GM23338 (cell line): ENCODE measurements at regions not wholly inside any gene's neighbourhood (a gene's known extent, or its start where the extent isn't known, plus 50 kb on each side); places are given as distances from the start of the nearest gene placed in this dataset.

Experiments
- ATAC-seq: fragments of 200-7000 bp; cut with Tn5 transposase; 3 replicates; pipeline ENCODE4 v1.9.1; 2020
- DNase-seq: peaks from one replicate; pipeline ENCODE4 v3.0.0-alpha.2; 2015; ENCODE audit warnings: low spot score
- H2AFZ ChIP-seq: fragments of 200-600 bp; sonication (generic); 2 replicates; pipeline ENCODE4 v1.8.0; 2016; ENCODE audit warnings: antibody characterized with exemption, mild to moderate bottlenecking, moderate library complexity
- H3F3A ChIP-seq: fragments of 200-600 bp; sonication (generic); replicated peaks from 2 replicates; pipeline ENCODE4 v1.8.0; 2017; ENCODE audit warnings: antibody characterized with exemption, mixed run types, low read depth
- H3K27ac ChIP-seq: fragments of 200-600 bp; sonication (generic); 2 replicates; pipeline ENCODE4 v1.6.1; 2016; ENCODE audit warnings: low read depth
- H3K27me3 ChIP-seq: fragments of 200-600 bp; sonication (generic); 2 replicates; pipeline ENCODE4 v1.8.0; 2016; ENCODE audit warnings: mild to moderate bottlenecking, mixed run types, moderate library complexity; ENCODE audit not compliant: insufficient read depth
- H3K36me3 ChIP-seq: fragments of 200-600 bp; sonication (generic); 2 replicates; pipeline ENCODE4 v1.8.0; 2016; ENCODE audit warnings: mild to moderate bottlenecking; ENCODE audit not compliant: insufficient read depth
- H3K4me1 ChIP-seq: fragments of 200-600 bp; sonication (generic); 2 replicates; pipeline ENCODE4 v1.8.0; 2016; ENCODE audit warnings: mild to moderate bottlenecking, moderate library complexity; ENCODE audit not compliant: insufficient read depth
- H3K4me2 ChIP-seq: fragments of 200-600 bp; sonication (generic); 2 replicates; pipeline ENCODE4 v1.7.1; 2017; ENCODE audit warnings: mixed run types
- H3K4me3 ChIP-seq: fragments of 200-600 bp; sonication (generic); 2 replicates; pipeline ENCODE4 v1.6.1; 2016; ENCODE audit warnings: mixed run types
- H3K79me2 ChIP-seq: fragments of 200-600 bp; sonication (generic); replicated peaks from 2 replicates; pipeline ENCODE4 v1.8.0; 2017; ENCODE audit warnings: mild to moderate bottlenecking; ENCODE audit not compliant: insufficient read depth
- H3K9me2 ChIP-seq: fragments of 200-600 bp; sonication (generic); 2 replicates; pipeline ENCODE4 v1.8.0; 2017; ENCODE audit not compliant: insufficient read depth
- H4K20me1 ChIP-seq: fragments of 200-600 bp; sonication (generic); replicated peaks from 2 replicates; pipeline ENCODE4 v1.8.0; 2017; ENCODE audit warnings: mild to moderate bottlenecking; ENCODE audit not compliant: insufficient read depth
- H3K27ac Mint-ChIP-seq: 2 replicates; pipeline ENCODE4 v1.8.0; 2020; ENCODE audit warnings: inconsistent platforms, mild to moderate bottlenecking, moderate library complexity, mixed read lengths
- H3K27me3 Mint-ChIP-seq: 3 replicates; pipeline ENCODE4 v1.8.0; 2022; ENCODE audit warnings: low read depth, mild to moderate bottlenecking, moderate library complexity, mixed read lengths, inconsistent platforms; ENCODE audit not compliant: insufficient read depth, poor library complexity
- H3K36me3 Mint-ChIP-seq: 3 replicates; pipeline ENCODE4 v1.8.0; 2021; ENCODE audit warnings: low read depth, mild to moderate bottlenecking, inconsistent platforms, moderate library complexity, mixed read lengths
- H3K4me1 Mint-ChIP-seq: 3 replicates; pipeline ENCODE4 v1.8.0; 2020; ENCODE audit warnings: mild to moderate bottlenecking, inconsistent platforms, mixed read lengths
- H3K4me3 Mint-ChIP-seq: 3 replicates; pipeline ENCODE4 v1.8.0; 2021; ENCODE audit warnings: moderate library complexity, mild to moderate bottlenecking, inconsistent platforms, mixed read lengths
- H3K9me3 Mint-ChIP-seq: 3 replicates; pipeline ENCODE4 v1.8.0; 2020; ENCODE audit warnings: moderate library complexity, mild to moderate bottlenecking, inconsistent platforms, mixed read lengths
- EZH2 ChIP-seq: fragments of 200-600 bp; sonication (generic); IDR thresholded peaks from one replicate; pipeline ENCODE4 v1.8.0; 2017; ENCODE audit warnings: antibody characterized with exemption, mild to moderate bottlenecking, low read depth; ENCODE audit not compliant: unreplicated experiment
- EZH2phosphoT487 ChIP-seq: fragments of 200-600 bp; sonication (generic); IDR thresholded peaks from one replicate; pipeline ENCODE4 v1.8.1; 2018; ENCODE audit warnings: antibody characterized with exemption; ENCODE audit not compliant: unreplicated experiment
- NANOG ChIP-seq: IDR thresholded peaks from 2 replicates; pipeline ENCODE4 v1.6.1; 2016; ENCODE audit warnings: antibody characterized with exemption, borderline replicate concordance
- POLR2AphosphoS5 ChIP-seq: IDR thresholded peaks from 2 replicates; pipeline ENCODE4 v1.6.1; 2016; ENCODE audit warnings: antibody characterized with exemption, low read depth
- ZNF114 ChIP-seq: fragments of 250-450 bp; sonication (Bioruptor Pico); IDR thresholded peaks from 2 replicates; pipeline ENCODE4 v1.5.0; 2020; ENCODE audit warnings: mild to moderate bottlenecking, moderate library complexity
- ZNF331 ChIP-seq: fragments of 250-450 bp; sonication (Bioruptor Pico); IDR thresholded peaks from 2 replicates; pipeline ENCODE4 v1.5.0; 2020; ENCODE audit warnings: low read depth, mild to moderate bottlenecking, moderate library complexity
- TF ChIP-seq, protein P1 (sequence below): fragments of 250-450 bp; sonication (Bioruptor Pico); IDR thresholded peaks from 2 replicates; pipeline ENCODE4 v1.5.0; 2020; ENCODE audit warnings: mild to moderate bottlenecking, moderate library complexity
- TF ChIP-seq, protein P2 (sequence below), 2 experiments: fragments of 200-600 bp in 1 of 2; sonication (generic) in 1 of 2; conservative IDR thresholded peaks; 2 replicates each; pipeline versions ENCODE4 v1.5.1 to v1.6.1; 2016 to 2017; ENCODE audit warnings: antibody characterized with exemption in 2 of 2, low read depth in 2 of 2, mild to moderate bottlenecking in 2 of 2, moderate library complexity in 1 of 2
- TF ChIP-seq, protein P3 (sequence below): IDR thresholded peaks from 2 replicates; pipeline ENCODE4 v1.6.1; 2016; ENCODE audit warnings: antibody characterized with exemption
- TF ChIP-seq, protein P4 (sequence below): IDR thresholded peaks from one replicate; pipeline ENCODE4 v1.6.1; 2018; ENCODE audit warnings: antibody characterized with exemption; ENCODE audit not compliant: unreplicated experiment

DNA sequence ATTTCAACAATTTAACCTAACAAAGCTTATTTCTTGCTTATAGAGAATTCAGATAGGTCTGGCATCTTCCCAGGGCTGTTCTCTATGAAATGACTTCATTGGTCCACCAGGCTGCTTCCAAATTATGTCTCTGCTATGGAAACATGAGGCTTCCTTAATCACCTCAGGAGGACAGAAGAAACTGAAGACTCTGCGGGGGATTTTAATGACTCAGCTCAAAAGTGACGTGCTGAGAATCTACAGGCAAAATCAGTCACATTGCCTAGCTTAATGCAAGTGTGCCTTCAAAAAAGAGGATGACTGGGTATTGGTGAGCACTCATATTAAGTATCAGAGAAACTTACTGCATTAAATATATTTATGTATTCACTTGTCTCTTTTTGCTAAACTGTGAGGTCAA is 315.5 kb upstream of the RGMB start:
- TF ChIP-seq ZNF114 (CRISPR knock-in tag) = no peak
- Mint-ChIP-seq H3K4me1 (no peaks in the 10 kb centered on the region), H3K4me3 (no peak overlapping the region), H3K27me3 (no peaks in the 10 kb centered on the region), H3K27ac (no peak overlapping the region), H3K9me3 (no peaks in the 10 kb centered on the region), H3K36me3 (no peaks in the 10 kb centered on the region)
- H3K36me3 ChIP-seq = no peaks in the 10 kb centered on the region
- H3F3A ChIP-seq = no peaks in the 10 kb centered on the region
- no peaks in the 10 kb centered on the region for H3K4me1 ChIP-seq
- H3K4me3 ChIP-seq = no peak overlapping the region
- H4K20me1 ChIP-seq = no peaks in the 10 kb centered on the region
- H3K79me2 ChIP-seq = no peaks in the 10 kb centered on the region
- no peak overlapping the region for H3K4me2 ChIP-seq
- no peak for ATAC-seq
- no peak for DNase-seq
- no peak overlapping the region for H2AFZ ChIP-seq
- H3K27ac ChIP-seq = no peak overlapping the region
- no peaks in the 10 kb centered on the region for H3K27me3 ChIP-seq
- no peaks in the 10 kb centered on the region; the same call in 1 of the 2 replicates for H3K9me2 ChIP-seq

DNA sequence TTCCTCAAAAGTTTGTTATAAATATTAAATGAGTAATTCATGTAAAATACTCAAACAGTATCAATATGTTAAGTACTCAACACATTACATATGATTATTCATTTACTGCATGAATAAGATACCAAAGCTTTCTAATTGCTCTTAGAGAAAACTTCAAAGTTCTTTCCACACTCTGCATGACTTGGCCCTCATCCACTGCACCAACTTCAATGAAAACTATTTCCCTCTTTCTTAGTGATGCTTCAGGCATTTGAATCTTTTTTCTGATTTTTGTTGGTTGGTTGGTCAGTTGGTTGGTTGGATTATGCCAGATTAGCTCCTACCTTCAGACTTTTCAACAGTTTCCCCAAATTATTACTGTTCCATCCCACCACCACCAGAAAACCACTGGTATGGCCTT is 314.7 kb upstream of the RGMB start:
- H3K27ac Mint-ChIP-seq = no peak overlapping the region
- no peaks in the 10 kb centered on the region for H3K4me1 ChIP-seq
- H3K9me3 Mint-ChIP-seq = no peaks in the 10 kb centered on the region
- no peaks in the 10 kb centered on the region for H4K20me1 ChIP-seq
- DNase-seq (no peak), ATAC-seq (no peak)
- no peaks in the 10 kb centered on the region for H3K27me3 Mint-ChIP-seq
- no peaks in the 10 kb centered on the region for H3K4me1 Mint-ChIP-seq
- H3K79me2 ChIP-seq = no peaks in the 10 kb centered on the region
- H2AFZ ChIP-seq = no peak overlapping the region
- no peak overlapping the region for H3K27ac ChIP-seq
- no peaks in the 10 kb centered on the region for H3K36me3 Mint-ChIP-seq
- H3K36me3 ChIP-seq = no peaks in the 10 kb centered on the region
- H3F3A ChIP-seq = no peaks in the 10 kb centered on the region
- H3K4me2 ChIP-seq = no peak overlapping the region
- H3K4me3 ChIP-seq = no peak overlapping the region
- peaks cover 4% of the 10 kb centered on the region; the same call in 1 of the 2 replicates for H3K9me2 ChIP-seq
- H3K4me3 Mint-ChIP-seq = no peak overlapping the region
- H3K27me3 ChIP-seq = no peaks in the 10 kb centered on the region
- TF ChIP-seq NANOG (no peak), ZNF114 (CRISPR knock-in tag) (no peak), POLR2AphosphoS5 (no peak), EZH2 (no peak), ZNF331 (CRISPR knock-in tag) (no peak), EZH2phosphoT487 (no peak)
- TF ChIP-seq, protein P1, sequence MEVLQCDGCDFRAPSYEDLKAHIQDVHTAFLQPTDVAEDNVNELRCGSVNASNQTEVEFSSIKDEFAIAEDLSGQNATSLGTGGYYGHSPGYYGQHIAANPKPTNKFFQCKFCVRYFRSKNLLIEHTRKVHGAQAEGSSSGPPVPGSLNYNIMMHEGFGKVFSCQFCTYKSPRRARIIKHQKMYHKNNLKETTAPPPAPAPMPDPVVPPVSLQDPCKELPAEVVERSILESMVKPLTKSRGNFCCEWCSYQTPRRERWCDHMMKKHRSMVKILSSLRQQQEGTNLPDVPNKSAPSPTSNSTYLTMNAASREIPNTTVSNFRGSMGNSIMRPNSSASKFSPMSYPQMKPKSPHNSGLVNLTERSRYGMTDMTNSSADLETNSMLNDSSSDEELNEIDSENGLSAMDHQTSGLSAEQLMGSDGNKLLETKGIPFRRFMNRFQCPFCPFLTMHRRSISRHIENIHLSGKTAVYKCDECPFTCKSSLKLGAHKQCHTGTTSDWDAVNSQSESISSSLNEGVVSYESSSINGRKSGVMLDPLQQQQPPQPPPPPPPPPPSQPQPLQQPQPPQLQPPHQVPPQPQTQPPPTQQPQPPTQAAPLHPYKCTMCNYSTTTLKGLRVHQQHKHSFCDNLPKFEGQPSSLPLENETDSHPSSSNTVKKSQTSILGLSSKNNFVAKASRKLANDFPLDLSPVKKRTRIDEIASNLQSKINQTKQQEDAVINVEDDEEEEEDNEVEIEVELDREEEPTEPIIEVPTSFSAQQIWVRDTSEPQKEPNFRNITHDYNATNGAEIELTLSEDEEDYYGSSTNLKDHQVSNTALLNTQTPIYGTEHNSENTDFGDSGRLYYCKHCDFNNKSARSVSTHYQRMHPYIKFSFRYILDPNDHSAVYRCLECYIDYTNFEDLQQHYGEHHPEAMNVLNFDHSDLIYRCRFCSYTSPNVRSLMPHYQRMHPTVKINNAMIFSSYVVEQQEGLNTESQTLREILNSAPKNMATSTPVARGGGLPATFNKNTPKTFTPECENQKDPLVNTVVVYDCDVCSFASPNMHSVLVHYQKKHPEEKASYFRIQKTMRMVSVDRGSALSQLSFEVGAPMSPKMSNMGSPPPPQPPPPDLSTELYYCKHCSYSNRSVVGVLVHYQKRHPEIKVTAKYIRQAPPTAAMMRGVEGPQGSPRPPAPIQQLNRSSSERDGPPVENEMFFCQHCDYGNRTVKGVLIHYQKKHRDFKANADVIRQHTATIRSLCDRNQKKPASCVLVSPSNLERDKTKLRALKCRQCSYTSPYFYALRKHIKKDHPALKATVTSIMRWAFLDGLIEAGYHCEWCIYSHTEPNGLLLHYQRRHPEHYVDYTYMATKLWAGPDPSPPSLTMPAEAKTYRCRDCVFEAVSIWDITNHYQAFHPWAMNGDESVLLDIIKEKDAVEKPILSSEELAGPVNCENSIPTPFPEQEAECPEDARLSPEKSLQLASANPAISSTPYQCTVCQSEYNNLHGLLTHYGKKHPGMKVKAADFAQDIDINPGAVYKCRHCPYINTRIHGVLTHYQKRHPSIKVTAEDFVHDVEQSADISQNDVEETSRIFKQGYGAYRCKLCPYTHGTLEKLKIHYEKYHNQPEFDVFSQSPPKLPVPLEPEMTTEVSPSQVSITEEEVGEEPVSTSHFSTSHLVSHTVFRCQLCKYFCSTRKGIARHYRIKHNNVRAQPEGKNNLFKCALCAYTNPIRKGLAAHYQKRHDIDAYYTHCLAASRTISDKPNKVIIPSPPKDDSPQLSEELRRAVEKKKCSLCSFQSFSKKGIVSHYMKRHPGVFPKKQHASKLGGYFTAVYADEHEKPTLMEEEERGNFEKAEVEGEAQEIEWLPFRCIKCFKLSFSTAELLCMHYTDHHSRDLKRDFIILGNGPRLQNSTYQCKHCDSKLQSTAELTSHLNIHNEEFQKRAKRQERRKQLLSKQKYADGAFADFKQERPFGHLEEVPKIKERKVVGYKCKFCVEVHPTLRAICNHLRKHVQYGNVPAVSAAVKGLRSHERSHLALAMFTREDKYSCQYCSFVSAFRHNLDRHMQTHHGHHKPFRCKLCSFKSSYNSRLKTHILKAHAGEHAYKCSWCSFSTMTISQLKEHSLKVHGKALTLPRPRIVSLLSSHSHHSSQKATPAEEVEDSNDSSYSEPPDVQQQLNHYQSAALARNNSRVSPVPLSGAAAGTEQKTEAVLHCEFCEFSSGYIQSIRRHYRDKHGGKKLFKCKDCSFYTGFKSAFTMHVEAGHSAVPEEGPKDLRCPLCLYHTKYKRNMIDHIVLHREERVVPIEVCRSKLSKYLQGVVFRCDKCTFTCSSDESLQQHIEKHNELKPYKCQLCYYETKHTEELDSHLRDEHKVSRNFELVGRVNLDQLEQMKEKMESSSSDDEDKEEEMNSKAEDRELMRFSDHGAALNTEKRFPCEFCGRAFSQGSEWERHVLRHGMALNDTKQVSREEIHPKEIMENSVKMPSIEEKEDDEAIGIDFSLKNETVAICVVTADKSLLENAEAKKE = no peak
- TF ChIP-seq, protein P2, sequence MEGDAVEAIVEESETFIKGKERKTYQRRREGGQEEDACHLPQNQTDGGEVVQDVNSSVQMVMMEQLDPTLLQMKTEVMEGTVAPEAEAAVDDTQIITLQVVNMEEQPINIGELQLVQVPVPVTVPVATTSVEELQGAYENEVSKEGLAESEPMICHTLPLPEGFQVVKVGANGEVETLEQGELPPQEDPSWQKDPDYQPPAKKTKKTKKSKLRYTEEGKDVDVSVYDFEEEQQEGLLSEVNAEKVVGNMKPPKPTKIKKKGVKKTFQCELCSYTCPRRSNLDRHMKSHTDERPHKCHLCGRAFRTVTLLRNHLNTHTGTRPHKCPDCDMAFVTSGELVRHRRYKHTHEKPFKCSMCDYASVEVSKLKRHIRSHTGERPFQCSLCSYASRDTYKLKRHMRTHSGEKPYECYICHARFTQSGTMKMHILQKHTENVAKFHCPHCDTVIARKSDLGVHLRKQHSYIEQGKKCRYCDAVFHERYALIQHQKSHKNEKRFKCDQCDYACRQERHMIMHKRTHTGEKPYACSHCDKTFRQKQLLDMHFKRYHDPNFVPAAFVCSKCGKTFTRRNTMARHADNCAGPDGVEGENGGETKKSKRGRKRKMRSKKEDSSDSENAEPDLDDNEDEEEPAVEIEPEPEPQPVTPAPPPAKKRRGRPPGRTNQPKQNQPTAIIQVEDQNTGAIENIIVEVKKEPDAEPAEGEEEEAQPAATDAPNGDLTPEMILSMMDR (conservative IDR thresholded peaks at IDR 0.05; ENCODE audit: low read depth in 2 of 2) = no peak
- TF ChIP-seq, protein P3, sequence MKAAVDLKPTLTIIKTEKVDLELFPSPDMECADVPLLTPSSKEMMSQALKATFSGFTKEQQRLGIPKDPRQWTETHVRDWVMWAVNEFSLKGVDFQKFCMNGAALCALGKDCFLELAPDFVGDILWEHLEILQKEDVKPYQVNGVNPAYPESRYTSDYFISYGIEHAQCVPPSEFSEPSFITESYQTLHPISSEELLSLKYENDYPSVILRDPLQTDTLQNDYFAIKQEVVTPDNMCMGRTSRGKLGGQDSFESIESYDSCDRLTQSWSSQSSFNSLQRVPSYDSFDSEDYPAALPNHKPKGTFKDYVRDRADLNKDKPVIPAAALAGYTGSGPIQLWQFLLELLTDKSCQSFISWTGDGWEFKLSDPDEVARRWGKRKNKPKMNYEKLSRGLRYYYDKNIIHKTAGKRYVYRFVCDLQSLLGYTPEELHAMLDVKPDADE = no peak
- TF ChIP-seq, protein P4, sequence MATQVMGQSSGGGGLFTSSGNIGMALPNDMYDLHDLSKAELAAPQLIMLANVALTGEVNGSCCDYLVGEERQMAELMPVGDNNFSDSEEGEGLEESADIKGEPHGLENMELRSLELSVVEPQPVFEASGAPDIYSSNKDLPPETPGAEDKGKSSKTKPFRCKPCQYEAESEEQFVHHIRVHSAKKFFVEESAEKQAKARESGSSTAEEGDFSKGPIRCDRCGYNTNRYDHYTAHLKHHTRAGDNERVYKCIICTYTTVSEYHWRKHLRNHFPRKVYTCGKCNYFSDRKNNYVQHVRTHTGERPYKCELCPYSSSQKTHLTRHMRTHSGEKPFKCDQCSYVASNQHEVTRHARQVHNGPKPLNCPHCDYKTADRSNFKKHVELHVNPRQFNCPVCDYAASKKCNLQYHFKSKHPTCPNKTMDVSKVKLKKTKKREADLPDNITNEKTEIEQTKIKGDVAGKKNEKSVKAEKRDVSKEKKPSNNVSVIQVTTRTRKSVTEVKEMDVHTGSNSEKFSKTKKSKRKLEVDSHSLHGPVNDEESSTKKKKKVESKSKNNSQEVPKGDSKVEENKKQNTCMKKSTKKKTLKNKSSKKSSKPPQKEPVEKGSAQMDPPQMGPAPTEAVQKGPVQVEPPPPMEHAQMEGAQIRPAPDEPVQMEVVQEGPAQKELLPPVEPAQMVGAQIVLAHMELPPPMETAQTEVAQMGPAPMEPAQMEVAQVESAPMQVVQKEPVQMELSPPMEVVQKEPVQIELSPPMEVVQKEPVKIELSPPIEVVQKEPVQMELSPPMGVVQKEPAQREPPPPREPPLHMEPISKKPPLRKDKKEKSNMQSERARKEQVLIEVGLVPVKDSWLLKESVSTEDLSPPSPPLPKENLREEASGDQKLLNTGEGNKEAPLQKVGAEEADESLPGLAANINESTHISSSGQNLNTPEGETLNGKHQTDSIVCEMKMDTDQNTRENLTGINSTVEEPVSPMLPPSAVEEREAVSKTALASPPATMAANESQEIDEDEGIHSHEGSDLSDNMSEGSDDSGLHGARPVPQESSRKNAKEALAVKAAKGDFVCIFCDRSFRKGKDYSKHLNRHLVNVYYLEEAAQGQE = no peak
